Large intestine (tissue), 3 donors: ENCODE measurements at regions not wholly inside any gene's neighbourhood (a gene's known extent, or its start where the extent isn't known, plus 50 kb on each side); places are given as distances from the start of the nearest gene placed in this dataset.

ENCODE experiments used
- DNase-seq, 2 donors: peaks; one replicate each; pipeline versions ENCODE4 v3.0.0 to v3.0.0-alpha.2; 2013
- H3K27ac ChIP-seq: one replicate; pipeline ENCODE4 v1.5.1; 2013; ENCODE audit warnings: low read length
- H3K27me3 ChIP-seq: 2 replicates; pipeline ENCODE4 v1.6.1; 2013; ENCODE audit warnings: low read length; ENCODE audit not compliant: control insufficient read depth, insufficient read depth
- H3K36me3 ChIP-seq: 2 replicates; pipeline ENCODE4 v1.6.1; 2013; ENCODE audit warnings: low read length; ENCODE audit not compliant: control insufficient read depth, insufficient read depth
- H3K4me1 ChIP-seq: one replicate; pipeline ENCODE4 v1.6.1; 2013; ENCODE audit warnings: low read length; ENCODE audit not compliant: control insufficient read depth, insufficient read depth
- H3K4me3 ChIP-seq: one replicate; pipeline ENCODE4 v1.5.1; 2013; ENCODE audit warnings: low read length
- H3K9me3 ChIP-seq: one replicate; pipeline ENCODE4 v1.6.1; 2013; ENCODE audit warnings: mild to moderate bottlenecking, low read depth, low read length, moderate library complexity; ENCODE audit not compliant: control insufficient read depth
- WGBS: methylation state at CpG from one replicate; pipeline ENCODE4 v1.1.5; 2013; ENCODE audit warnings: low lambda C conversion rate; ENCODE audit not compliant: insufficient coverage; 5-methylcytosine and 5-hydroxymethylcytosine counted together

DNA sequence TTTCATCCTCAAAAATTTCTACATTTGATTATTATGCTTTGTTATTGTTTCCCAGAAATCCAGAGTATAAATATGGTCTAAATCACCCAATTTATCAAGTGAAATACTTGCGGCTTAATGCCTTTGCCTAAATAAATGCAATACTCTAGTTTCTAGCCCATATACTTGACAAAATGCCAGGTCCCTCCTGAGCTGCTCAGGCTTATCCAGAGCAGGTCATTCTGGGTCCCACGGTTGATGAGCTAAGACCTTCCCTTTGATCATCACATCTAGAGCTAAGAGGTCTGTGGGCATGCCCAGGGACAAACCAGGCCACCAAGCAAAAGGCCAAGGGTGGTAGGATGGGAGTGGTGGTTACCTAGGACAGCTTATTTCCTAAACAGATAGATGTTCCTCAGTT, 180.1 kb downstream of the SMIM20 start:
- Histone ChIP-seq H3K27me3 (no peaks in the 10 kb centered on the region), H3K9me3 (peaks cover 2% of the 10 kb centered on the region), H3K36me3 (no peaks in the 10 kb centered on the region), H3K27ac (no peak overlapping the region), H3K4me3 (no peak overlapping the region), H3K4me1 (no peaks in the 10 kb centered on the region)
- no CpG with 5 or more reads among the region's 2 CpGs for WGBS
- no peak for DNase-seq

DNA sequence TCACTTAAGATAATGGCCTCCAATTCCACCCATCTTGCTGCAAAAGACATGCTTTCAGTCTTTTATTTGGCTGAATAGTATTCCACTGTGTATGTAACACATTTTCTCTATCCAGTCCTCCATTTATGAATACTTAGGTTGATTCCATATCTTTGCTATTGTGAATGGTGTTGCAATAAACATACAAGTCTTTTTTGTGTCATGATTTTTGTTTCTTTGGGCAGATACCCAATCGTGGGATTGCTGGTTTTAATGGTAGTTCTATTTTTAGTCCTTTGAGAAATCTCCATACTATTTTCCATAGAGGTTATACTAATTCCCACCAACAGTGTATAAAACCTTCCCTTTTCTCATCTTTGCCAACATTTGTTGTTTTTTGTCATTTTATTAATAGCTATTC, 180.9 kb downstream of the SMIM20 start:
- peaks cover 2% of the 10 kb centered on the region for H3K9me3 ChIP-seq
- H3K4me1 ChIP-seq = no peaks in the 10 kb centered on the region
- WGBS = 100% methylated on average over 1 of the region's 1 CpG
- no peak for DNase-seq
- no peak overlapping the region for H3K27ac ChIP-seq
- H3K4me3 ChIP-seq = no peak overlapping the region
- no peaks in the 10 kb centered on the region for H3K36me3 ChIP-seq
- no peaks in the 10 kb centered on the region for H3K27me3 ChIP-seq

DNA sequence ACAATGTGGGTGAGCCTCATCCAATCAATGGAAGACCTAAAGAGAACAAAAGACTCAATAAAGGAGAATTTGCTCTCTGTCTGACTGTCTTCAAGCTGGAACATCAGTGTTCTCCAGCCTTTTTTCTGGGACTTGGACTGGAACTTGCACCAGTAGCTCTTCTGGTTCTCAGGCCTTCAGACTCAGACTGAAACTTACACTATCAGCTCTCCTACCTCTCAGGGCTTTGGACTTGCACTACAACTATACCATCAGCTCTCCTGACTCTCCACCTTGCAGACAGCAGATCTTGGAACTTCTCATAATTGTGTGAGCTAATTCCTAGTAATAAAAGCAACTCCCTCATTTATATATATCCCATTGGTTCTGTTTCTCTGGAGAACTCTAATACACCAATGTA, 185.9 kb downstream of the SMIM20 start:
- Histone ChIP-seq H3K9me3 (peaks cover 2% of the 10 kb centered on the region), H3K36me3 (no peaks in the 10 kb centered on the region), H3K4me3 (no peak overlapping the region), H3K27me3 (no peaks in the 10 kb centered on the region), H3K27ac (no peak overlapping the region), H3K4me1 (no peaks in the 10 kb centered on the region)
- no peak for DNase-seq

DNA sequence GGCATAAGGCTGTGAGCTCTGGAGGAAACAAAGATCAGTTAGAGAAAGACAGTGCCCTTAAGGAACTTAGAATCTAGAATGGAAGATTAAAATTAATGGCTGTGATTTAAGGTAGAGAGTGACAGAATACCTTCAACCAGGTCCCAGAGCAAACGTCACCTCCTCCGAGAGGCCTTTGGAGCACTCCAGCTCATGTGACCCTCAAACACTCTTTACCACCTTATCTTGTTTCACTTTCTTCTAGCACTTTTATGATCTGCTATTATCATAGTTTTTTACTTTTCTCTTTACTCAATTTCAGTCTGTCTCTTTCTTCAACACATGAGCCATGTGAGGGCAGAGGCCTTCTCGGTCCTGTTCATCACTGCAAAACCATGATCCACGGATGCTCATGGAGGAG, 187.0 kb downstream of the SMIM20 start:
- Histone ChIP-seq H3K27ac (no peak overlapping the region), H3K9me3 (peaks cover 2% of the 10 kb centered on the region), H3K27me3 (no peaks in the 10 kb centered on the region), H3K4me1 (no peaks in the 10 kb centered on the region), H3K36me3 (no peaks in the 10 kb centered on the region), H3K4me3 (no peak overlapping the region)
- WGBS = 29% methylated on average over 4 of the region's 4 CpGs
- DNase-seq = peak; percentile 56 to 71

DNA sequence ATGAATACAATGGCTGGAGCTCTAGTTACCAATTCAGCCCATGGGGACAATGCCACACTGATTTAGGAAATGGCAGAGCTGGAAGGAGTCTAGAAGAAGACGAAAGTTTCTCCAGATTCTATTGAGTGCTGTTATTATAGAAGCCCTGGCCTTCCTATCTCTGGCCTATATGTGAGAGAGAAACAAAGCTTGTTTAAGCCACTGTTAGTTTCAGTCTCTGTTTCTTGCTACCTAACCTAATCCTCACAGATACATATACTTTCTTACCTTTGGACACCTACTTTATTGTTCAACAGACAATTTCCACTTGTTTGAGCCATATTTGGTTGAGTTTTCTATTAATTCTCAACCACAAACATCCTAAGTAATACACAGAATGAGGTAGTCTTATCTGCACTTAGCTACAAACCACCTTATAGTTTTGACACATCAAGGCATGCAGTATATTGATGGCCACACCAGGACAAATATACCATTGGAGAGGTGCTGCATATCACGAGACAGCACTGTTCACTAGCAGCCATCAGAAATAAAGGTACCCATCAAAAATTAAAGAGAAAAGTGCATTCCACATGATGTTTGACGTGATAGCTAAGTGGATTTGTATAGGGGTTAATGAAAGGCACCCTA, 190.2 kb downstream of the SMIM20 start:
- Histone ChIP-seq H3K27ac (no peak overlapping the region), H3K9me3 (no peaks in the 10 kb centered on the region), H3K4me3 (no peak overlapping the region), H3K4me1 (no peaks in the 10 kb centered on the region), H3K36me3 (no peaks in the 10 kb centered on the region), H3K27me3 (no peaks in the 10 kb centered on the region)
- WGBS = 100% methylated on average over 1 of the region's 3 CpGs
- no peak for DNase-seq

DNA sequence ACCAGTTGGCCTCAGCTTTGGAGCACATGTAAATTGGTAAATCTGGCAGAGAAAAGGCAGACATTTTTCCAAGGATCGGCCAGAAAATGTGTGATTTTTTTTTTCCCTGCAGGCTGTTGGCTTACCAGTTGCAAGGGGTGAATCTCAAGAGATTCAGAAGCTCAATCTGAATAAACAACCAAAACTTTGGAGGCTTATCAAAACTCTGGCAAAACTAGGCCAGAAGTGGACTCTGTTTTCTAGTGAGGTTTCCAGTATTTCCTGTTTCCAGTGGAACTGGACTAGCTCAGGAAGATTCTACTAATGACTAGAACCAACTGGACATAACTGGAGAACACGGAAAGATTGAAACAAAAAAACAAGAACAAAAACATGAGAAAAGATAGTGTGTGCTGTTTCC, 191.3 kb downstream of the SMIM20 start:
- H3K4me1 ChIP-seq = no peaks in the 10 kb centered on the region
- no peak for DNase-seq
- no peaks in the 10 kb centered on the region for H3K36me3 ChIP-seq
- no peaks in the 10 kb centered on the region for H3K27me3 ChIP-seq
- 86% methylated on average over 2 of the region's 2 CpGs for WGBS
- no peaks in the 10 kb centered on the region for H3K9me3 ChIP-seq
- H3K4me3 ChIP-seq = no peak overlapping the region
- no peak overlapping the region for H3K27ac ChIP-seq

DNA sequence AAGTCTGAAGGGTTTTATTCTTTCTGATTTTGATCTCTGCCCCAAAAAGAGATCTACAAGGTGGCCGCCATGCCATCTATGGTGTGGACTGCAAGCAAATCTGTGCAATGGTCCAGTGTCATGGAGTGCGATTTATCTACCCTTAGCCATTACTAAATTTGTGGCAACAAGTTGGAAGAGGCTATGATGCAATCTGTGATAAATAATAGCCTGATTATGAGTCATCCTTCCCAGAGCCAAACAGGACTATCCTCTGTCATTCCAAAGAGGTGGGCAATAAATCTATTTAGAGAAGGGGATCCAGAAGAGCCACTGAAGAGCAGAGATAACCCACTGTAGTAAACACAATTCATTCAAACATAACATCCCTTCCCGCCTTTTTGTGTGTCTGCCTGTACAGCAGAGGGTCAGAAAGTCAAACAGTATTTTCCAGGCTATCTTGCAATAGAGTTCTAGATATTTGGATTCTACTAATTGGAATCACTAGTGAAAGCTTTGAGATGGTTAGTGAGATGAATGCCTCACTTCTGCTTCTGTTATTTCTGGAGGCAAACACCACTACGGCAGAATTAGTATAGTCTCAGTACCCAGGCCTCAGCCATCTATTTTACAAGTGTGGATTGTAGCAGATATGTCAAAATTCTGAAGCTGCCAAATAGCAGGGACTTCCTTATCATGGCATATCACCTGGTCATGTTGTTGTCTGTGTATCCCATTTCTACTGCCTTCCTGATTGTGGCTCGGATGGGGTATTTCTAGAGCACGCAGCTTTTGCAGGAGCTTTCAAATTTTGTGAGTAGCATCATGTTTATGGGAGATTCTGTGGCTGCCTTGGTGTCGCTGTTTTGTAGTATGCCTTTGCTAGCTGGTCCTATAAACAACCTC, 192.0 kb downstream of the SMIM20 start:
- Histone ChIP-seq H3K36me3 (no peaks in the 10 kb centered on the region), H3K9me3 (no peaks in the 10 kb centered on the region), H3K27me3 (no peaks in the 10 kb centered on the region), H3K4me1 (no peaks in the 10 kb centered on the region), H3K4me3 (no peak overlapping the region), H3K27ac (no peak overlapping the region)
- no peak for DNase-seq
- WGBS = no CpG with 5 or more reads among the region's 7 CpGs

DNA sequence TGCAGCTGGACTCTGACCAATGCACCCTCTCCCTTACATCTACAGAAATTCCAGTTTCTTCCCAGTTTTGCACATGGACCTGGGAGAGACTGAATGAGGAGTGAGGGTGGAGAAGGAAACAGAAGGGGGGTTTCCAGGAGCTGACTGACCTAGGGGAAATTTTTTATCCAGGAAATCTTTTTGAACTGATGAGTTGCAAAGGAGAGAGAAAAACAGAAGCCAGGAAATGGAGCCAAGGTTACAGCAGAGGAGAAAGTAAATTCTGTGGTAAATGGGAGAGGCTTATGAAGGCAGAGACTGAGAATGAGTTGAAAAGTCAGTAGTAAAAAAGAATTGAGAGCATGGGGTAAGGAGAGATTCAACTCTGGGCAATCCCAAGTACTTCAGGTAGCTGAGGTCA, 192.8 kb downstream of the SMIM20 start:
- no peak for DNase-seq
- Histone ChIP-seq H3K27ac (no peak overlapping the region), H3K36me3 (no peaks in the 10 kb centered on the region), H3K27me3 (peaks cover 3% of the 10 kb centered on the region), H3K9me3 (no peaks in the 10 kb centered on the region), H3K4me1 (no peaks in the 10 kb centered on the region), H3K4me3 (no peak overlapping the region)

DNA sequence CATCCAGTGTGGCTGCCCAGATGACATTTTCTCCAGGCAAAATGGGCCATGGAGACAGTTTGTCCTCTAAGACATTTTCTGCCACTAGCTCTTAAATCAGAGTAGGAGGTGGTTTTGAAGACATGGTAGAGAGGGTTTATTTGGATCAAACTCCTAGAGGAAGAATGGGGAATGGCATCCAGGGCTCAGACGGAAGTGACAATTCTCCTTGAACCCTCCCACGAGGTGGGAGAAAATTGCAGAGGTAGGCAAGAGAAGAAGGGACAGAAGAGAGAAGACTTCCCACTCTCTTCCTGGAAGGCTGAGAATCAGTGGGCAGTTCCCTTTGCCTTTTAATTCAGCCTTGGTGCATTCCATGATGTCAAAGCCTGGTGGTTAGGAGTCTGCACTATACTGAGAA, 194.0 kb downstream of the SMIM20 start:
- peaks cover 3% of the 10 kb centered on the region for H3K27me3 ChIP-seq
- no peak overlapping the region for H3K4me3 ChIP-seq
- H3K27ac ChIP-seq = no peak overlapping the region
- H3K36me3 ChIP-seq = no peaks in the 10 kb centered on the region
- H3K4me1 ChIP-seq = no peaks in the 10 kb centered on the region
- H3K9me3 ChIP-seq = peaks cover 4% of the 10 kb centered on the region
- no peak for DNase-seq
- 83% methylated on average over 1 of the region's 2 CpGs for WGBS

DNA sequence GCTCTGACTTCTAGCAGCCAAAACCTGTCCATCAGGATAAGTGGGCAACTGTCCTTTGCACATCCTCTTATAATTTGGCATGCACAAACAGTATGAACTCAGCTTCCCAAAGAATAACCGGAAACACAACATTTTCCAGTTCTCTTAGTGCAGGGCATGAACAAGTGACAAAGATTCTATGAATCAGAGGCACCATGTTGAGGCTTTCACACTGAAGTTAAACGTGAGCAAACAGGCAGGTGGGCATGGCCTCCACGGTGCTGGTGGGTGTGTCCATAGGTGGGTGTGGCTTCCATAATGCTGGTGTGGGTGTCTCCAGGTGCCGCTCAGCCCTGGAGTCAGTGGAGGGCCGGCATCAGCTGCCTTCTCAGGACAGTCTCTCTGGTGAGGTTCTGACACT, 196.5 kb downstream of the SMIM20 start:
- Histone ChIP-seq H3K36me3 (no peaks in the 10 kb centered on the region), H3K27ac (no peak overlapping the region), H3K4me1 (no peaks in the 10 kb centered on the region), H3K27me3 (peaks cover 3% of the 10 kb centered on the region), H3K9me3 (peaks cover 9% of the 10 kb centered on the region), H3K4me3 (no peak overlapping the region)
- WGBS = no CpG with 5 or more reads among the region's 5 CpGs
- no peak for DNase-seq
